Right renal pelvis (tissue), 4 donors: ENCODE measurements at regions not wholly inside any gene's neighbourhood (a gene's known extent, or its start where the extent isn't known, plus 50 kb on each side); places are given as distances from the start of the nearest gene placed in this dataset.
"Not testable (repeated sequence)": the region's sequence is repeated elsewhere in the genome, so short reads cannot be mapped to it uniquely, and the experiment has no call there.

Source experiments
- DNase-seq, 4 donors: peaks; one replicate each; pipeline ENCODE4 v3.0.0-alpha.2; 2013; ENCODE audit warnings: low read depth in 4 of 4, low spot score in 3 of 4, missing footprints in 1 of 4

DNA sequence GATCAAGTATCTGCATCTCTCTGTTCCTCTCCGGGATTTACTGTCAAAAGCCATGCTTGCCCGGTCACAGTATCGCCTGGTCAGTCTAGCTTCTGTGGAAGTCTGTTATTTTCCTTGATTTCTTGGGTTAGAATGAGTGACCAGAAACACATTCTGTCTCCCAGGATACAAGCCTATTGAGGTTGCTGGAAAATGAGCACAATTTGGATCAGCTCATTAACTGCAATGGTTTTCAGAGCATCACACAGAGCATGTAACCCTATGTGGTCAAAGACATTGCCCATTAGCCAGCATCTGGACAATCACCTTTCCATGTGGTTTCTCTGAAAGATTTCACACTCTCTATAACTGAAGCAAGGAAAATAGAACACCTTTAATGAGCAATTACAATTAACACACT is 124.2 kb upstream of the FAM98A start:
- DNase-seq, result no peak

DNA sequence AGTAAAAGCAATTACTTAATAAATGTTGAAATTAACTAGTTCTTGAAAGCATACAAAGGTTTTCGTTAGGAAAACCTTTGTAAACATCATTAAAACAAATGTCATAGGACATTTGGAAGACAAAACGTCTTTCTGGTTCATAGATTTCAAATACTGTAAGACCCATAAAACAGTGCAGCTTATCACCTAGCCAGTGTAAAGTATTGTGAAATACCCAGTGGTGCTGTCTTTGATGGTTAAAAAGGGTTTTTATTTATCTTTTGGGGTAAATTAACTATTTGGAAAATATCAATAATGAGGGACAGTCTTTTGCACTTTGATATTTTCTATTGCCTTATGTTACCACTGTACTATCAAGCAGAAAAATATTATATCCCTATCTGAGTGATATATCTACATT is 120.0 kb upstream of the FAM98A start:
- no peak for DNase-seq

DNA sequence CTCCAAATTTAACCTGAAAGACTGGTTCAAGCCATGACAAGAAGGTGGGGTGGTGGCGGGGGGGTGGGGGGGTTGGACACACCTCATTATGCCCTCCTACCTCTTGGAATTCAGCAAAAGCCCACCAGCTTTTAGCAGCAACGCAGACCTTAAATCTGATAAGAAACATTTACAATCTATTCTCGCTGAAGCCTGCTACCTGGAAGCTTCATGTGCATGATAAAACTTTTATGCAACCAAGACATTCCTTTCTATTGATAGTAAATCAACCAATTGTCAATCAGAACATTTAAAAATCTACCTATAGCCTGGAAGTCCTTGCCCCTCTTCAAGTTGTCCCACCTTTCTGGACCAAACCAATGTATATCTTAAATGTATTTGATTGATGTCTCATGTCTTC is 113.6 kb upstream of the FAM98A start:
- DNase-seq, result no peak

DNA sequence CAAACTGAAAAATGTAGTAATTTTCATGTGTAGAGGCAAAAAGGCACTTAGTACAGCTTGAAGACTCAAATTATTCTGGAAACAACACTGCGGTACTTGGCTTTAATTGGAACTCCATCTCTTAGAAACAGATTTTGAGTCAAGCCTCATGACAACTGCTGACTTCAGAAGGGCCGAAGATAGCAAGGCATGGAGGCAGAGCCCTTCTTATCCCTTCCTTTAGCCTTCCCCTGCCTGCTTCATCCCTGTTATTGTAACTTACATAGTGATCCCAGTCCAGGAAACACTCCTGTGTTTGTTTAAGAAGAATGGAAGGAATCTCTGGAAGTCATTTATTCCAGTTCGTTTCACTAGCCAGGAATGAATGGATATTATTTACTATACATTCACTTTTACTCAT is 110.9 kb upstream of the FAM98A start:
- DNase-seq, result no peak

DNA sequence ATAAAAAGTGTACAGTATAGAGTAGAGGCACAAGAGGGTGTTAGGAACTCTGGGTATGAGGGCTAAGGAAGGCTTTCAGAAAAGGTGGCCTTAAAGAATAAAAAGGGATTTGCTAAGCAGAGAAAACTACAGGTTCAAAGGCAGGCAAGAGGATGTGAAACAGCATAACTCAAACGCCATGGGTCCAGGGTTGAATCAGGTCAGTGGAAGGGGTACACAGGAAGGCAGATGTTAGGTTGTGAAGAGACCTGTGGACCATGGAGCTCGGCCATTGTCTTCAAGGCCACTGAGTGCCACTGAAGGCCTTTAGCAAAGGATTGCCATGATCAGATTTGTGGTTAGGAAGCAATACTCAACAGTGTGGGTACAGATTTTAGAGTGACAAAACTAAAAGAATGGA is 108.2 kb upstream of the FAM98A start:
- no peak for DNase-seq

DNA sequence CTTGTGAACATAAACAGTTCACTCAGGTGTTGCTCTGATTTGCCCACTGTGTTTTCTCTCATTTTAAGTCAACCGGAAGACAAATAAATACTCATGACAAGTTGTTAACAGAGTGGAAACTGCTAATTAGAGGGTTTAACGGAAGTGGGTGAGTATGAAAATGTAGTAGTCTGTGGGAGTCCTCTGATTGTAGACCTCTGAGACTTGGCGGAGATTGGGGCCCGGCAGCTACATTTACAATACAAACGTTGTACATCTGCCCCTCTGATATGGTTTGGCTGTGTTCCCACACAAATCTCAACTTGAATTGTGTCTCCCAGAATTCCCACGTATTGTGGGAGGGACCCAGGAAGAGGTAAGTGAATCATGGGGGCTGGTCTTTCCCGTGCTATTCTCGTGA is 107.3 kb upstream of the FAM98A start:
- no peak for DNase-seq

DNA sequence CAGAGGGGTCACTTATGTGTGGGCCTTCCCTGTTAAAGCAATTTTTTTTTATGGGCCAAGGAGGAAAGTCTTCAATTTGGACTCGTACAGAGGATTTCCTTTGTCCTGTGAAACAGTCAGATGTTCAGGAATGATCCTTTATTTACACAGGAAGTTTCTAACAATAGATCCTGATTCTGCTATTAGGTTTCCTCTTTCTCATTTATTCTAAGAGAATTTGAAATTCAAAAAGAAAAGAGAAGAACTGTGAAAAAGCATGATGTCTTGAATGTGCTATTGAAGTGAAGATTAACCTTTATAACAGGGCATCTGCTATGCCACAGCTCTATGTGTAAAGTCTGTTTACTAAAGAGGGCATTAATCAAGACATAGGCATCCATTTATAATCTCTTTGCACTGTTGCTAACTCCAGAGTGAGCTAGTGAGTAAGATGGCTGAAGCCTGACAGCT is 105.3 kb upstream of the FAM98A start:
- DNase-seq, result no peak

DNA sequence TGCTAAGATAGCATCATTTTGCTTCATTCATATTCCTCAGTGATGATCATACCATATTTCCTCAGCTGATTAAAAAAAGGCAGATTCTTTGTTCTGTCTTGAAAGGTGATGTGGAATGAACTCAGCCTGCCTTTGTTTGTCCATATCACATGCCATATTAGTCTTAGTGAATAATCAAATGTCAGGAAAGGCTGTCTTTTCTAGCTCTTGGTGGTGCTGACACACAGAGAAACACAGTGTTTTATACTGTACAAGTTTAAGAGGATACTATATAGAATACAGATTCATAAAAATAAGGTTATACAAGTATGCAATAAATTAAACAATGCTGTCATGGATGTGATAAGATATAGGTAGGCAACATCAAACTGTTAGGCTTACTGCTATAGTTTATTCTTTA is 97.1 kb upstream of the FAM98A start:
- no peak for DNase-seq

DNA sequence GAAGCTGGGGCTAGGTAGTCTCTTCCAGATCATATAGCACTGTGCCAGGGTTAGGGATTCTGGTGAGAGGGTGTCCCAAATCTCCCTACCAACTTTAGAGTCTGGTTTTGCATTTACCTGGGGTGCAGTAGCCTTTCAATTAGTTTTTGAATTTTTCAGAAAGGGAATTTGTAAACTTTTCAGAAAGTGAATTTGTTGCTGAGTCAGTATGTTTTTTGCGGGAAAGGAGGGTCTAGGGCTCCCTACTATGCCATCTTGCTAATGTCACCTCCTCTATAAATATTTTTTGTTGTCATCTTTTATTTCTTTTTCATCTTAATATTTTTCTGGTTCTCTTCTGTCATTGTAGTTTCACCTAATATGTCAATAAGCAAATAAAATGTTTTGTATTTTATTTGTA is 95.8 kb upstream of the FAM98A start:
- DNase-seq, result no peak

DNA sequence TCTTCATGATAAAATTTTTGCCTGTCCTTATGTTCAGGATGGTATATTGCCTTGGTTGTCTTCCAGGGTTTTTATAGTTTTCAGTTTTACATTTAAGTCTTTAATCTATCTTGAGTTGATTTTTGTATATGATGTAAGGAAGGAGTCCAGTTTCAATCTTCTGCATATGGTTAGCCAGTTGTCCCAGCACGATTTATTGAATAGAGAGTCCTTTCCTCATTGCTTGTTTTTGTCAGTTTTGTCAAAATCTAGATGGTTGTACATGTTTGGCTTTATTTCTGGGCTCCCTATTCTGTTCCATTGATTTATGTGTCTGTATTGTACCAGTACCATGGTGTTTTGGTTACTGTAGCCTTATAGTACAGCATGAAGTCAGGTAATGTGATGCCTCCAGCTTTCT is 91.6 kb upstream of the FAM98A start:
- DNase-seq, result not testable (repeated sequence)

DNA sequence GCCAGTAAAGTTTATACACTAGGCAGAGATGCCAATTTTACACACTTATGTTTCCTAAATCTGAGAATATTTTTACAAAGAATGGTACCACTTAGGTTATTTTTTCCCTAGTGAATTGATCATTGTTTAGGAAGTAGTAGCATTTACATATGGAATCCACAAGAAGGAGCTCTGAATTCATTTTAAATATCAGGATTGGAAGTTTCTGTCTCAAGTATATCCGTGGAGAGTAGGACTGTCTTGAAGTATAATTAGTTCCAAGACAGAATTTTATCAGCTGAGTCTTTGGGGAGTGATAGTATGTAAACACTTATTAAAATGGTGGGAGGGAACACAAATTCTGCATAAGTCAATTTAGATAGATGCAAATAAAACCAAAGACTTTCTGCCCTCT is 82.3 kb upstream of the FAM98A start:
- no peak for DNase-seq

DNA sequence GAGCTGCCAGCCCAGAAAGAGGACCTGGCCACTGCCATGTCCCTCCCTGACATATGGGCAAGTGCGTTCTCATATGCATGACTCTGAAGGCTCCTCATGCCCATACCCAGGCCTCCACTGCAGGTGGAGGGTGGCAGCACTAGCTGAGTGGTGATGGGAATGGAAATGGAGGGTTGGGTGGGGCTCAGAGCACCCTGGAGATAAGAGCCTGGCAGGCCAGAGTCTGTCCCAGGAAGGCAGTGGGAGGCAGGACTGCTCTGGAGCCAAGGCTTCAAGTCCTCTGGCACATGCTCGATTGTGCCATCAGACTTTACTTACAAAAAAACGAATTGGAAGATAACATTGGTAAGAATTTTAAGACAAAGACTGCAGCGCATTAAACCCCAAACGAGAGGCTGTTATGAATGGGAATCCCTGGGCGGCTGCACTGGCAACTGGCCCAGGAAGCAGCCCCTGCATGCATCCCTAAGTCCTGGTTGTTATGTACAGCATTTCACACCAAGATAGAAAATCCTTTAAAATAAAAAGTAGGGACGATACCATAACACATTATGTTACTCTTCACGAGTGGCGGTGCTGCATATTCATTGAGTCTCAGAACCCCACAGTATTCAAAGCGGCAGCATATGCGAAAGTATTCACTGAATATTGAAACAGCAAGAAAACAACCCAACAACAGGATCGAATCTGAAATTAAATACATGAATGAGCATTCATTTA is 81.7 kb upstream of the FAM98A start:
- DNase-seq, result no peak

DNA sequence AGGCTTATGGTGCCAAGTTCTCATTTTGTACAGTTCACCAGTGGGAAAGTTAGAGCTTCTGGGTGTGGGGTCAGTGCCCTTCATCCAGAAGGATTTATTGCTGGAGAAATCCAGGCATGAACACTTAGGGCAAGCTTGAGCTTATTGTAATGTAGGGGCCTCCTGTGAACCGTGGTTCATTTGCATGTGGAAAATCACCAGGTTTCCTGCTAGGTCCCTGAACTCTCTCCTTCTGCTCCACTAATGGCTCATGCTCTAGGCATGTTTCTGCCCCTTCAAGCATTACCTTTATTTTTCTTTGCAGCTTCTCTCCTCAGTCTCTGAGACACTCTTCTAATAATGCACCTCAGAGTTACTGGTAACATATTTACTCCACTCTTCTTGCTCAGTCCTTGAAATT is 79.3 kb upstream of the FAM98A start:
- no peak for DNase-seq

DNA sequence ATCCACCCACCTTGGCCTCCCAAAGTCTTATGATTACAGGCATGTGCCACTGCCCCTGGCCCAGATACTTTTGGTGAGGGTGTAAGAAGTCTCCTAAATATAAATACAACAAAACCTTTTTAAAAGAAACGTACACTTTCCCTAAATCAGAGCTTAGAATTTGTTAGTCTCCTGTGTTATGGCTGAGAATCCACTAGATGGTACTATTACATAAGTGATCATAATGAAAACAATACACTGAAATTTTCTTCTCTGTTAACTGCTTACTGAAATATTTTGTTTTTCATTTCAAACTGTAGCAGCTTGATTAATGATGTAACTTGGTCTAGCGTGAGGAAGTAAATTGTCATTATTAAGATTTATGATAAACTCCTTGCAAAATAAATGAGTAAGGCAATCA is 74.8 kb upstream of the FAM98A start:
- DNase-seq, result peak in 2 of 4 donors; percentile 3 to 15

DNA sequence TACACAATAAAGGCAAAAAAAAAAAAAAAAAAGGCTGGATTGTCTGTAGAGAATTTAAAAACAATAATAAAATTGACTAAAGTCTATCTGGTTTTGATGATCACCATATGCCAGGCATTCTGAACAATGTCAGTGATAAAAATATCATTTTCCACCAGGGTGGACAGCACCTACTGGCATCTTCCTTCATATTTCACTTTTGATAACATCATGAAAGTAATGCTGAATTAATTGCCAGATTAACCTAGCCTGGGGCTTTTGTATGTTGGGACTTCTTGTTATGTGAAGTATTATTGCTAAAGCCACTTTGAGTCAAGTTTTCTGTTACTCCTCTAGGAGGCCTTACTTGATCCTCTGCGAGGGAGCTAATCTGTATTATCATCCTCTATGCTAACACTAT is 73.8 kb upstream of the FAM98A start:
- no peak for DNase-seq

DNA sequence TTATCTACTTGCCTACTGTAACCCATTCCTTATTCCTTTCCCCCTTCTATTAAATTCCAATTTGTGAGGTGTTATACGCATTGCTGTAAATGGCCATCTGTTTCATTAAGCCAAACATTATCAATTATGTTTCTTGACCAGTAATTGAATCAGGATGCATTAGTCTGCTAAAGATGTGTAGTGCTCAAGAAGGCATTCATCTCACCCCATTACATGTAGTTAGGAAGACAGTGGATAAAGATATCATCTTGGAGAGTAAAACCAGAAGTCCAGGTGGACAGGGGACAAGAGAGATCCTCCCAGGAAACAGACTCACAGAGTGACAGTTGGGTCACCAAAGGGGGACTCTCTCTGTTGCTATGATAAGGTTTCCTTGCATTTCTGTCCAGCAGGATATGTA is 73.3 kb upstream of the FAM98A start:
- no peak for DNase-seq

DNA sequence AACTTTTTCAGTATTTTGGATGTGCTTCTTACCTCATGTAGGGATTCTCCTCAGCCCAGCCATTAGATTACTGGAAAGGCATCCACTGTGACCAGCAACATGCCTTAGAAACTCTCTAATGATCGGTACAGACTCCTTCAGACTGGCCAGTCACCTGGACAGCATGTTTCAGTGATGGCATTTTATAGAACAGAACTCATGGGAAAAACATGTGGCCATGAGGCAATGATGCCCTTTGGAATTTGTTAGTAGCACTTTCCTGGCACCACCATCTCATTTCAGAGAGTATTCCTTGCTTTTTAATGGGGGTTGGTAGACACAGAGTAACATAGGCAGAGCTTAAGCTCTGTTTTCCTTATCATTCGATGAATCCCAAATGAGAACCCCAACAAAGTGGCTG is 72.1 kb upstream of the FAM98A start:
- DNase-seq, result no peak

DNA sequence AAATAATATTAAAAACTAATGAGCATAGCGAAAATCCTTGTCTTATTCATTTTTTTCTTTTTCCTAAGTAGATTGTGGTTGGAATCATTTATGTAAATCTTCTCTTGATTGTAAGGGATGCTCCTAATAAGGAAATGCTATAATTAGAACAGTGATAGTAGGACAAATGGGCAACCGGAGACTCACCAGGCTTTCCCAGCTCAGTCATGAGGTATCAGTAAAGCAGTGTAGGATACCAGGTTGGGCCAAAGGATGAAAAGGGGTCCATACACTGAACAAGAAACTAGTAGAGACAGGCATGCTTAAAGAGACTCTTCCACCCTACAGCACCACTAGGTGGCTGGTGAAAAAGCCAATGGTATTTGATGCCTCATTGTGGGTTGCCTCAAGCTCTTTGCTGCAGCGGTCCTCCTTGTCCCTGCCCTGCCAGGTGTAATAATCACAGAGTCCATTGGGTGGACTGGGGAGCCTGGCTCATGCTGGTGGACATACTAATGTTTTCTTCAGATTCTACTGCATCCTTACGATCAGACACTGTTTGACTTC is 71.4 kb upstream of the FAM98A start:
- DNase-seq, result no peak

DNA sequence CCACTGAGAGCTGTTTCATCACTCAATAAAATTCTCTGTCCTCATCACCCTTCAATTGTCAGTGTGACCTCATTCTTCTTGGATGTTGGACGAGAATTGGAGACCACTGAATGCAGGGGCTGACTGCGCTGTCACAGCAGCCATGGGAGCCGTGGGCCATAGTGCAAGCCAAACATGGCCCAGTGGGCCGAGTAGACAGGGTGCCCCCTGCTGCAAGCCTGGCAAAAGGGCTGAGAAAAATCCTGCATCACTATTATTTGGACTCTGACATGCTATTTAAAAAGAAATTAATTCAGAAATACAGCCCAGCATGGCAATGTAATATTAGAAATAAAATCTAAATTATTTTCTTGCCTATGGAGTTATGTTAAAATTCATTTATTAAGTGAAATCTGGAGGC is 67.8 kb upstream of the FAM98A start:
- no peak for DNase-seq

DNA sequence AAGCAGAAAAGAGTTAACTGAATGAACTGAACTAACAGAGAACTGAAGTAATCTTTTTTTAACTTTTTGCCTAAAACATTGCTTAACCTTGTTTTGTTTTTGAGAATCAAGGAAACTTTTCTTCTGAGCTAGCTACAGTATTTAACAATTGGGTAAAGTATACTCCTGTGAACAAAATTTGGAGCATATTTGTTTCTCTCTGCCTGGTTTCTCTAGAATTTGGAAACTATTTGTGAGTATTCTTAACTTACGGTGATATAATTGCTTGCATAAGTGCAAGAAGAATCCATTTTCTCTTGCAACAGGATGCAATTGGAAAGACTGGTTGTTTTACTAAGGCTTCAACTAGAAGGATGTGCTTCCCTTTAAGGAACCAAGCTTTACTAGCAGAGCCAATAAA is 65.9 kb upstream of the FAM98A start:
- no peak for DNase-seq

DNA sequence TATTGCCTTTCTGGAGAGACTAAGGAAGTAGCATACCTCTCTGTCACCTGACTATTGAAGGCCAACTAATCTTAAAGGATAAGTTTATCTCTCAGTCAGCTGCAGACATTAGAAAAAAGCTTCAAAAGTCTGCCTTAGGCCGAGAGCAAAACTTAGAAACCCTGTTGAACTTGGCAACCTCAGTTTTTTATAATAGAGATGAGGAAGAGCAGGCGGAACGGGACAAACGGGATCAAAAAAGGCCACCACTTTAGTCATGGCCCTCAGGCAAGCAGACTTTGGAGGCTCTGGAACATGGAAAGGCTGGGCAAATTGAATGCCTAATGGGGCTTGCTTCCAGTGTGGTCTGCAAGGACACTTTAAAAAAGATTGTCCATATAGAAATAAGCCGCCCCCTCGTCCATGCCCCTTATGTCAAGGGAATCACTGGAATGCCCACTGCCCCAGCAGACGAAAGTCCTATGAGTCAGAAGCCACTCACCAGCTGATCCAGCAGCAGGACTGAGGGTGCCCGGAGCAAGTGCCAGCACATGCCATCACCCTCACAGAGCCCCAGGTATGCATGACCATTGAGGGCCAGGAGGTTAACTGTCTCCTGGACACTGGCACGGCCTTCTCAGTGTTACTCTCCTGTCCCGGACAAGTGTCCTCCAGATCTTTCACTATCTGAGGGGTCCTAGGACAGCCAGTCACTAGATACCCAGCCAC is 61.5 kb upstream of the FAM98A start:
- DNase-seq, result no peak

DNA sequence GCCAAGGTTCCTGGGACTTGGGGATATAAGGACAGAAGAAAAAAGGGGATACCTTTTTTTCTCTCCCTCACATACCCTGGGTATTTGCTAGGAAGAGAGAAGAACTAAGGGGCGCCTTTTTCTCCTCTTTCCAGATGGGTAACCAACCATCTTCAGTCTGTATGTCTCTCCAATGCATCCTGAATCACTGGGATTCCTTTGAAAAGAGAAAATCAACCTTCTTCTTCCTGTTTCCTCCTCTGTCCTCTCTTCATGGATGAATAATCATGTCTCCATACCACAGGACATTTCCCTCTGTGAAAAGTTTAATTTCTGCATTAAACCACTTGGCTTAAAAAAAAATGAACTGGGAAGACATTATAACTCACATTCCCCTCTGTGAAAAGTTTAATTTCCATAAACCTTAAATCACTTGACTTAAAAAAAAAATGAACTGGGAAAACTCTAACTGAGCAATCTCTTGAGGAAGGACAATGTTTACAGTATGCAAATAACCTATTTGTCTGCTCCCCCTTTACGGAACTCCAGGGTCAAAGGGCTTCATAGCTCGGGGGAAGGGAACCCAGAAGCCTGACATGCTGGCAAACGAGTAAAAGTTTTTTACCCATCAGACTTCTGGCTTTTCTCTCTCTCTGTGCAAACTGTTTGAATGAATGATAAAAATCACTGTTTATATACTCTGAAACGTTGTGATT is 56.7 kb upstream of the FAM98A start:
- DNase-seq, result no peak
